Astrocyte (in vitro differentiated cells and primary cell): ENCODE measurements at regions not wholly inside any gene's neighbourhood (a gene's known extent, or its start where the extent isn't known, plus 50 kb on each side); places are given as distances from the start of the nearest gene placed in this dataset.

ENCODE experiments used
- DNase-seq: peaks from one replicate; pipeline ENCODE4 v3.0.0-alpha.2; 2010; ENCODE audit warnings: low read depth
- FAIRE-seq: peaks from 2 replicates; lab custom pipeline; 2011; peaks lifted over from hg19 to GRCh38; lab: Jason Lieb, UNC
- H2AFZ ChIP-seq: 2 replicates; pipeline ENCODE4 v1.6.0; 2012; ENCODE audit warnings: low read depth, low read length, inconsistent platforms
- H3K27ac ChIP-seq: 2 replicates; pipeline ENCODE4 v1.5.1; 2011; ENCODE audit warnings: low read depth, low read length, inconsistent platforms
- H3K27me3 ChIP-seq: 2 replicates; pipeline ENCODE4 v1.6.0; 2011; ENCODE audit warnings: low read length, inconsistent platforms; ENCODE audit not compliant: insufficient read depth
- H3K36me3 ChIP-seq: 2 replicates; pipeline ENCODE4 v1.5.1; 2011; ENCODE audit warnings: low read length, inconsistent platforms; ENCODE audit not compliant: insufficient read depth
- H3K4me1 ChIP-seq: 2 replicates; pipeline ENCODE4 v1.5.1; 2011; ENCODE audit warnings: low read length, inconsistent platforms; ENCODE audit not compliant: insufficient read depth
- H3K4me2 ChIP-seq: 2 replicates; pipeline ENCODE4 v1.6.0; 2012; ENCODE audit warnings: low read length, inconsistent platforms
- H3K4me3 ChIP-seq: 2 replicates; pipeline ENCODE4 v1.5.1; 2011; ENCODE audit warnings: low read depth, mild to moderate bottlenecking, low read length, inconsistent platforms; ENCODE audit not compliant: insufficient read depth
- H3K79me2 ChIP-seq: 2 replicates; pipeline ENCODE4 v1.6.0; 2012; ENCODE audit warnings: mild to moderate bottlenecking, low read length, inconsistent platforms; ENCODE audit not compliant: insufficient read depth
- H3K9ac ChIP-seq: 2 replicates; pipeline ENCODE4 v1.6.0; 2012; ENCODE audit warnings: mild to moderate bottlenecking, low read length, inconsistent platforms
- H3K9me3 ChIP-seq: 2 replicates; pipeline ENCODE4 v1.5.1; 2012; ENCODE audit warnings: low read depth, mild to moderate bottlenecking, low read length, inconsistent platforms; ENCODE audit not compliant: insufficient read depth
- H4K20me1 ChIP-seq: 2 replicates; pipeline ENCODE4 v1.6.0; 2012; ENCODE audit warnings: low read length, inconsistent platforms; ENCODE audit not compliant: insufficient read depth
- H3K27ac Mint-ChIP-seq: one replicate; pipeline ENCODE4 v1.8.0; 2021; ENCODE audit warnings: mild to moderate bottlenecking, mixed read lengths; ENCODE audit not compliant: unreplicated experiment
- H3K27me3 Mint-ChIP-seq: one replicate; pipeline ENCODE4 v1.8.0; 2021; ENCODE audit warnings: low read depth, mixed read lengths; ENCODE audit not compliant: unreplicated experiment
- H3K36me3 Mint-ChIP-seq: one replicate; pipeline ENCODE4 v1.8.0; 2021; ENCODE audit warnings: low read depth, mixed read lengths; ENCODE audit not compliant: unreplicated experiment
- H3K4me1 Mint-ChIP-seq: one replicate; pipeline ENCODE4 v1.8.0; 2021; ENCODE audit warnings: low read depth, mixed read lengths; ENCODE audit not compliant: unreplicated experiment
- H3K4me3 Mint-ChIP-seq: one replicate; pipeline ENCODE4 v1.8.0; 2021; ENCODE audit warnings: mild to moderate bottlenecking, moderate library complexity, mixed read lengths; ENCODE audit not compliant: unreplicated experiment
- H3K9me3 Mint-ChIP-seq: one replicate; pipeline ENCODE4 v1.8.0; 2021; ENCODE audit warnings: mild to moderate bottlenecking, mixed read lengths; ENCODE audit not compliant: unreplicated experiment
- CTCF ChIP-seq: IDR thresholded peaks from 2 replicates; pipeline ENCODE4 v1.5.1; 2011; ENCODE audit warnings: low read depth, mild to moderate bottlenecking, inconsistent platforms, low read length, moderate library complexity; ENCODE audit not compliant: insufficient read depth
- EZH2 ChIP-seq: IDR thresholded peaks from 2 replicates; pipeline ENCODE4 v1.6.1; 2012; ENCODE audit warnings: mild to moderate bottlenecking, low read length, inconsistent platforms; ENCODE audit not compliant: insufficient read depth

DNA sequence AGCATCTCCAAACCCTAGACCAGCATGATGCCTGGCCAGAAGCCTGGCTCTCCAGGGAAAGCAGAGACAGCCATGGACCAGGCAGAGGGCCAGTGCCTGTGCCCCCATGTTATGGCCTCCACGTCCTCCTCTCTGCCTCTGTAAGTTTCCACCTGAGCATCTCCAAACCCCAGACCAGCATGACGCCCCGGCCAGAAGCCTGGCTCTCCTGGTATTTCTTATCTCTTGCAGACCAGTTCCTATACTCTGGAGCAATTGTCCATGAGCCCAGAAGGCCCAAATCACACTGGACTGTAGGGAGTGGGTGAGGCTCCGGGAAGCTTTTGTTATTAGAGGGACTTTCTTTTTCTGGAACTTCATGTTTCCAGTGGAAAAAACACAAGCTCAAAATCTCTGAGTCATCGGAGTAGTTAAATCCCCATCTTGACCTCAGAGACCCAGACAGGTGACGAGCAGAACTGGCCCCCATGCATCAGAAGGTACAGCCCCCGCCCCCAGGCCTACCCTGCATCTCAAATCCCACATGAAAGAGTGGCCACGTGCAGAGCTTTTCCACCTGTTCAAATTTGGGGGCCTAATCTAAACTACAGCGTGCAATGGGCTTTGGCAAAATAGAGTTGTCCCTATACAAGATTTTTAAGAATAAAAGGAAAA lies 110.2 kb upstream of the FOXQ1 start:
- Histone ChIP-seq H3K9ac (no peak overlapping the region), H3K4me3 (no peak overlapping the region), H2AFZ (no peak overlapping the region), H3K79me2 (no peaks in the 10 kb centered on the region), H4K20me1 (no peaks in the 10 kb centered on the region), H3K27ac (no peak overlapping the region), H3K9me3 (no peaks in the 10 kb centered on the region), H3K4me2 (no peak overlapping the region), H3K27me3 (no peaks in the 10 kb centered on the region), H3K4me1 (no peaks in the 10 kb centered on the region), H3K36me3 (no peaks in the 10 kb centered on the region)
- DNase-seq: no peak
- Mint-ChIP-seq H3K27me3 (peaks cover 30% of the 10 kb centered on the region), H3K4me1 (peaks cover 10% of the 10 kb centered on the region), H3K9me3 (peaks cover 4% of the 10 kb centered on the region), H3K36me3 (no peaks in the 10 kb centered on the region), H3K27ac (no peak overlapping the region), H3K4me3 (no peak overlapping the region)
- no peak for FAIRE-seq
- TF ChIP-seq EZH2: no peak
- no peak for TF ChIP-seq CTCF

DNA sequence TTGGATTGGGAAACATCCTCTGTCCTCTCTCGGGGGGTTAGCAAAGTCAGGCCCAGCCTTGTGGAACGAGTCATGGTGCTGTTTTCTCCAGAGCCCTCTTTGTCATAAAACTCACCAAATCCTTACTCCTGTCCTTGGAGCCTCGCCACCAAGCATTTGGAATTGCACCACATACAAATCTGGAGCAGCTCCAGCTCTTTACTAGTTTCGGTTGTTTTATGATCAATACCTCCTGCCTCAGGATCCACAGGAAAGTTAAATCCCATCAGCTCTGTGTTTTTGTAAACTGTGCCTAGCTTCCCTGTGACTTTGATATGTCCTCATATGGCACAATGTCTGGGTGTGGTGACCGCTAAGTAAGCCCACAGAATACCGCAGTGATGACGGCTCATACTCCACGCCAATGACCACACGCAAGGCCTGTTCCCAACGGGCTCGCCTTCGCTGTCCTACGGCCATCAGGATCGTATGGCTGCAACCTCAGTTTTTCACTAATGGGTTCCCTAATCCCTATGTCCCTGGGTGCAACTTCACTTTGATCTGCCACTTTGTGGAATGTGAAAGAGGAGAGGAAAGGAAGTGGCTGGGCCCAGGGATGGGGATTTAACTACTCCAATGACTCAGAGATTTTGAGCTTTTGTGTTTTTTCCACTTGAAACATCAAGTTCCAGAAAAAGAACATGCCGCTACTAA lies 111.3 kb upstream of the FOXQ1 start:
- H3K9ac ChIP-seq: no peak overlapping the region
- H3K27ac ChIP-seq: no peak overlapping the region

More for the DNA sequence above, 111.3 kb upstream of the FOXQ1 start:
- Histone ChIP-seq H2AFZ (no peak overlapping the region), H3K9me3 (no peaks in the 10 kb centered on the region), H3K79me2 (no peaks in the 10 kb centered on the region), H4K20me1 (no peaks in the 10 kb centered on the region), H3K4me1 (no peaks in the 10 kb centered on the region), H3K36me3 (no peaks in the 10 kb centered on the region), H3K4me2 (no peak overlapping the region), H3K27me3 (no peaks in the 10 kb centered on the region), H3K4me3 (no peak overlapping the region)
- H3K4me1 Mint-ChIP-seq: peaks cover 10% of the 10 kb centered on the region
- FAIRE-seq: no peak
- H3K27ac Mint-ChIP-seq: no peak overlapping the region
- peaks cover 26% of the 10 kb centered on the region for H3K27me3 Mint-ChIP-seq
- peaks cover 7% of the 10 kb centered on the region for H3K9me3 Mint-ChIP-seq
- no peak for DNase-seq
- peaks cover 1% of the 10 kb centered on the region for H3K36me3 Mint-ChIP-seq
- no peak overlapping the region for H3K4me3 Mint-ChIP-seq
- TF ChIP-seq CTCF (no peak), EZH2 (no peak)
